Amniotic stem cell (primary cell): ENCODE measurements at regions not wholly inside any gene's neighbourhood (a gene's known extent, or its start where the extent isn't known, plus 50 kb on each side); places are given as distances from the start of the nearest gene placed in this dataset.
A peak's percentile ranks its signal among the peaks of the same experiment; 100 is the strongest.
"Not testable (repeated sequence)": the region's sequence is repeated elsewhere in the genome, so short reads cannot be mapped to it uniquely, and the experiment has no call there.

ENCODE experiments used
- DNase-seq: peaks from one replicate; lab custom pipeline; 2025; lab: John Stamatoyannopoulos, UW

DNA sequence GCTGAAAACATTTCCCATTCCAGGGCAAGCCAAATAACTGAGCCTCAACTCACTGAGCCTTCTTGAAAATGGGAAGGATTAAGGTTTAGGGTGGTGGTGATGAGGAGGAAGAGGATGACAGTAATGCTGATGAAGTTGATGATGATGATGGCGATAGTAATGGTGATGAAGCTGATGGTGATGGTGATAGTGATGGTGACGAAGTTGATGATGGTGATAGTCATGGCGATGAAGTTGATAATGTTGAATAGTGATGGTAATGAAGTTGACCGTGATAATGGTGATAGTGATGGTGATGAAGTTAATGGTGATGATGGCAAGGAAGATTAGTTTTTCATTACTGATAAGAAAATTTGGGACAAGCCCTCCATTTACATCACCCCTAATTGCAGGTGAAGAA, 285.8 kb upstream of the DYNLRB2 start:
- no peak for DNase-seq

DNA sequence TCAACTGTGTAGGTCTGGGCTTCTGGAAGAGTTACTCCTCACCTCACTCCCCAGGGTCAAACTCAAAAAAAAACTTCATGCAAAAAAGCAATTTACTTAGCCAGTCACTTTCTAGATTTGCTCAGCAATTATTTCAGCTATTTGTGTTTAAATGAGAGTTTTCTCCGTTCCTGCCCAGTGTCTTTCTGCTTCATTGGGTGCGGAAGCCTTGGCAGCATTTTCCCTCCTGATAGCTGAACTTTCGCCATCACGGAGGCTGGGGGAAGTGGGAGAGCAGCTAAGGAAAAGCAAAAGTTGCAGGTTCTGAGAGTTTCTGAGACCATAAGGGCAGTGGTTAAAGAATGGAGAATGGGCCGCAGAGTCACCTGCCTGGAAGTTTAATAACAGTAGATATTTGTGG, 287.1 kb upstream of the DYNLRB2 start:
- no peak for DNase-seq

DNA sequence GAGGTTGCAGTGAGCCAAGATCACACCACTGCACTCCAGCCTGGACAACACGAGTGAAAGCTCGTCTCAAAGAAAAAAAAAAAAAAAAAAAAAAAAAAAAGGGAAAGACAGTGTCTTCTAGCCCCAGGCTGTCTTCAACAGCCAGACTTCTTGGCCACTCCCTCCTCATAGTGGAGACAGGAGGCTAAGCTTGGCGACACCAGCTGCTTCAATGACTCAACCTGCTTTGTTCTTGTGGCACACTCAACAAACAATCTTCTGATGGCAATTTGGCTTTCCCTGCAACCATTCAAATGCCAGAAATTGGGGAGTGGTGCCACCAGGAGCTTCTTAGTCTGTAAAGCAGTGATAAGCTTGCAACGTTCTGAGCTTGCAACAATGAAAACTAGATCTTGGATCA, 290.4 kb upstream of the DYNLRB2 start:
- DNase-seq, result no peak

DNA sequence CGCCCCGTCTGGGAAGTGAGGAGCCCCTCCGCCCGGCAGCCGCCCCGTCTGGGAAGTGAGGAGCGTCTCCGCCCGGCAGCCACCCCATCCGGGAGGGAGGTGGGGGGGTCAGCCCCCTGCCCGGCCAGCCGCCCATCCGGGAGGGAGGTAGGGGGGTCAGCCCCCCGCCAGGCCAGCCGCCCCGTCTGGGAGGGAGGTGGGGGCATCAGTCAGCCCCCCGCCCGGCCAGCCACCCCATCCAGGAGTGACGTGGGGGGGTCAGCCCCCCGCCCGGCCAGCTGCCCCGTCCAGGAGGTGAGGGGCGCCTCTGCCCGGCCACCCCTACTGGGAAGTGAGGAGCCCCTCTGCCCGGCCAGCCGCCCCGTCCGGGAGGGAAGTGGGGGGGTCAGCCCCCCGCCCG, 297.5 kb upstream of the DYNLRB2 start:
- not testable (repeated sequence) for DNase-seq

DNA sequence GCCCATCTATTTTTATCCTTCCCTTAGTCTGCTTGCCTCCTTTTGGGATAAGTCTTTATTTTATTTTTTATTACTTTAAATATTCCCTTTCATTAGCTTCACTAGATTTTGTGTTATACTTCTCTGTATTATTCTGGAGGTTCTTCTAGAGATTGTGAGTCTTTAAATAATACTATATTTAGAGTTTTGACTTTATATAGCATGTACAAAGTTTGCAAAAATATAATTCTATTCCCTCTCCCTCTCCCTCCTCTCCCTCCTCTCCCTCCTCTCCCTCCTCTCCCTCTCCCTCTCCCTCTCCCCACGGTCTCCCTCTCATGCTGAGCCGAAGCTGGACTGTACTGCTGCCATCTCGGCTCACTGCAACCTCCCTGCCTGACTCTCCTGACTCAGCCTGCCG, 298.5 kb upstream of the DYNLRB2 start:
- not testable (repeated sequence) for DNase-seq

DNA sequence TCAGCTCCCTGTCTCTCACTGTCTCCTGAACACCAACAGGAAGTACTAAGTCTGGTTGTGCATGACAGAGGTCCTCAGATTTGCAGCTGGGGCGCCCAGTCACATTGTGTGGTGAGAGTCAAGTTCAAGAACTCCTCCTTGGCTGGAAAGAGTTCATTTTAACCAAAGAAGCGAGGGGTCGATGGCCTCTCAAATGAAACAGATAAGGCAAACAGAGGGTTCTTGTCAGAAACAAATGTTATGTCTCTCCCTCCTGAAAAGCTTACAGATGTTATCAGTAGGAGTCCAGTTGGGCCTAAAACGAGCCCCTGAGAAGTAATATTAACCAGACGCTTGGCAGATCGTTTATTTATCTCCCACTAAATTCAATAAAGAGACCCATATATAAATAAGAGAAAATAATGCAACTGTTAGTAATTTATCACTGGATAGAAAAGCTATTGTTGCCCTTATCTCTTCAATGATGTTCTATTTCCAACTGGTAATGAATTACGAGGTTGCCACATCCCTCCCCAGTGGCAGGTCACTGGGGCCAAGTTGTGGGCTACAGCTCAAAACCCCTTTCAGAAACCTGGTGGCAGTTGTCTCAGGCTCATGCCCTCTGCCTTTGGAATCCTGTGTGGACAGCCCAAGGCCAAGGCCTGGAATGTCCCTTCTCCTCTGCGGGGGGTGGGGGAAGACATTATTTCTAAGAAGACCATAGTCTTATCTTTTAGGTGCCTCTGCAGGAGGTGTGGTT, 307.5 kb upstream of the DYNLRB2 start:
- no peak for DNase-seq

DNA sequence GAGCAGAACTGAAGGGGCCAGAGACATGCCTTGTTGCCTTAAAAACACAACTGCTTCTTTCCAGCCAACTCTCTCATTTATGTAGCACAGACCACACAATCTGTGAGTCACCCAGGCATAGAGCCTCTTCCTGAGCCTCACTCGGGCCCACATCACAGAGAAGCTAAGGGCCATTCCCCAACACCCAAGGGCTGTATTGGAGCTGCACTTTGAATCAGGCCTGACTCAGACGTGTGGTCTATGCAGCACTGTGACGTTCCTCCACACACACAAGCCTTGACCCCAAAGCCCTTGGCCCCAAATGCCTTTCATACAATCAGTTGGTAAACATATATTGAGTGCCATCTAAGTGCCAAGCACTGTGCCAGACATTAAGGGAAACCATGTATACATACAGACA, 308.9 kb upstream of the DYNLRB2 start:
- no peak for DNase-seq

DNA sequence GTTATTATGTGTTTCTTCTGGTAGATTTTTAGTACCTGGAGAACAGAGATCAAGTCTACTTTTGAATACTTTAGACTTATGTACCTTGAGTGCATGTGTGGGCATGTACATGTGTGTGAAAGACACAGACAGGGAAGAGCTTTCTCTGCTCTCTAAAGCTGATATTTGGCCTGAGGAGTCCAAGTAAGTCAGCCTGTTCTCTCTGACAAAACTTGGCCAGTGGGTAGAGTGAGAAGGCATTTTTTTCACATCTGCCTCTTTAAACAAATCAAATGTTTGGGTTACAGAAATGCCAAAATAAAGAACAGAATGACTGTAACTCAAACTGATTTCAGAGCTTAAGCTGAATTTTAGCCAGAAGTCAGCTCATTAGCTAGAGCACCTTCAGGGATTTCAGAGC, 309.7 kb upstream of the DYNLRB2 start:
- no peak for DNase-seq

DNA sequence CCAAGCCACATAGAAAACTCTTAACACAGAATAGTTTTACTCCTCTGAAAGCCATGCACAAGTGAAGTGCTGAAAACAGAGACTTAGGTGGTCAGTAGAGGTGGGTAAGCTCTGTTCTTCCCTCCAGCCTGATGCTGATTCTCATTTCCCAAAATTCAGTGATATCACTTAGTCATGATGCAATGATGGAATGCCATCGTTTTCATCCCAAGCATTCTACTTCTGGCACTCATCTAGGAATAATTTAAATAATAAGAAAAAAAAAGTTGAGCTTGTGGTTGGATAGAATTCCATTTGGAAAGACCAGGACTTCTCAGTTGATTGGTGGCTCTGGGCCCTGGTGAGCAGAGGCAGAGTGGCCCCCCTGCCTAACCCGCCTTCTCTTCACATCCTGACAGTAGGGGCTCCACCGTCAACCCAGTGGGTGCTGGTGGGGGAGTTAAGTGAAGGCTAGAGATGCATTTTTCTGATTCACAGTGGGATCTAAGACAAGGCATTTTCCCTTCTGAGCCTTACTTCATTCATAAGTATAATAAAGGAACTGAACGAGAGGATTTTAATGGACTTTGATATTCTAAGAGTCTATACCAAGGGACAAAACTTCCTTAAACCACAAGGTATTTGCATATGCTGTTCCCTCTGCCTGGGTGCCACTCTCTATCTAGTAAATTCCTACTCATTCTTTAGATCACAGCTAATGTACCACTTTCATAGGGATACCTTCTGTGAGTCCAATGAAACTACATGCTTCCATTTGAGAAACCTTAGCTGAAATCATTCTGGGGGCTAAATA, 310.3 kb upstream of the DYNLRB2 start:
- DNase-seq, result no peak

DNA sequence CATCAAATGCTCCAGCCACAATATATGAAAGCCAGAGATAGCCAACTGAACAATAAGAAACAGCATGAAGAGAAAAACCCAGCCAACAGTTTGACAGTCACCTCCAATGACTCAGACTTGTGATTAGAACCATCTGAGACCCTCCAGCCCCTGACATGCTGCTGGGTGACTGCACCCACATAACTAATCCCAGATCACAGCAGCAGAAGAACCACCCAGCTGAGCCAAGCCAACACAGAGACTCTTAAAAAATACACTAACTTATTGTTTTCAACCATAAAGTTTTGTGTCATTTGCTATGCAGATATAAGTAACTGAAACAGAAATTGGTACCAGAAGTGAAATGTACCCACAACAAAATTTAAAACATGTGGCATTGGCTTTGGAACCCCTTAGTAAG, 314.3 kb upstream of the DYNLRB2 start:
- no peak for DNase-seq

DNA sequence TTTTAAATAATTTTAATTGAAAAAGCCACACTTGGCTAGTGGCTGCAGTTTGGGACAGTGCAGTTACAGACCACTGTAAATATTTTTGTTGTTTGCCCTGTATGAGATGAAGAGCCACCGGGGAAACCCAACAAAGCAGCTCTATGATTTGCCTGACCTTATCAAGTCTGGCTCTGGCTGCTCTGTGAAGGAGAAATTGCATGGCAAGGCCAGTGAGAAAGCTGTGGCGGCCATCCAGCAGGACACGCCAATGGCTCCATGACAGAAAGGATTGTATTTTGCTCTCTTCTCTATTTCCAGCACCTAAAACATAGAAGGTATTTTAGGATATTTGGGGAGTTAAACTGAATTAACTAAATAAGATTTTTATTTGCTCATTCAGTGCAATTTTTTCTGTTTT, 330.0 kb upstream of the DYNLRB2 start:
- no peak for DNase-seq

DNA sequence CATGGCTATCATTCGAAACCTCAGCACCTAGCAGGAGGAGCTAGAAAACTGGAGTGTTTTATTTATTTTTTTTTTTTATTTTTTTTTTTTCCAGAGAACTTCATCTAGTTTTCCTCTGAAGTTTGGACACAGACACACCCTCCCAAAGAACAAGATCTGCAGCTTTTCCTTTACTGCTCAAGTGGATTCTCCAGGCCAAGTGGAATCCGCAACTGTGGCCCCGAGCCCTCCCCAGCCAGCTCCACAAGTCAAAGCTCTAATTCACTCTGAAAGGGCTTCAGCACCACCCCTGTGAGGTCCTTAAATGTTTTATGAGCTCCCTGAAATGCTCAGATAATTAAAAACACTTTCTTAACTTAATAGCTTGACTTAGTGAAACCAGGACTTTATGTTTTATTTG, 332.1 kb upstream of the DYNLRB2 start:
- no peak for DNase-seq

DNA sequence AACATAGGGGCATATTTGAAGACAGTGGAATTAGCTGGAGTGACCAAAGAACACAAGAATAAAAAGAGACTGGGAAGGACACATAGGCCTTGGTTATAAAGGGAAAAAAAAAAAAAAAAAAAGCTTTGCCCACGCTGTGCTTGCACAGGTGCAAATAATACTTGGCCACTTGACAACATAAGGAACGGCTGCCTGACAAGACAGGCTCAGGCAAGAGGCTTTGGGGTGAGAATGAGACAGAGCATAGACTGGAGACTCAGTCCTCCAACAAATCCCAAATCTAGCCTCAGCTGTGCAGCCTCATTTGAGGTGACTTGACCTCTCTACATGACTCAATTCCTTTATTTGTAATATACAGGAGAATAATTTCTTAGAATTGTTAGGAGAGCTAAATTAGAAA, 332.8 kb upstream of the DYNLRB2 start:
- no peak for DNase-seq

DNA sequence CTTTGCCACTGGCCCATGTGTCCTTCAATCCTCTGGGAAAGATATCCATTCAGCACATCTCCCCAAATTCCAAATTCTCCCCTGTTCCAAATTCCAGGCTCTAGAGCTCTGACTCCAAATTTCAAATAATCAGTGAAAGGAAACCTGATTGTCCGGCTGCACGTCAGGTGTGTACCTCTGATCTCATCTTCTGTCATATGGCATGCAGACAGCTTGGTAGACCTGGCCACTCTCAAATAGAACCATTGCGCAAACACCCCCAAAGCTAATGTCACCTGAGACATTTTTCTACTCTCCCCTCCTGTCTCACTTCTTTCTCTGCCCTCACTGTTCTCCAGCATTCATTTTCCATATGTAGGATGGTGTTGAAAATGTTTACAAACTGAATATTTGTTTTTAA, 337.0 kb upstream of the DYNLRB2 start:
- no peak for DNase-seq

DNA sequence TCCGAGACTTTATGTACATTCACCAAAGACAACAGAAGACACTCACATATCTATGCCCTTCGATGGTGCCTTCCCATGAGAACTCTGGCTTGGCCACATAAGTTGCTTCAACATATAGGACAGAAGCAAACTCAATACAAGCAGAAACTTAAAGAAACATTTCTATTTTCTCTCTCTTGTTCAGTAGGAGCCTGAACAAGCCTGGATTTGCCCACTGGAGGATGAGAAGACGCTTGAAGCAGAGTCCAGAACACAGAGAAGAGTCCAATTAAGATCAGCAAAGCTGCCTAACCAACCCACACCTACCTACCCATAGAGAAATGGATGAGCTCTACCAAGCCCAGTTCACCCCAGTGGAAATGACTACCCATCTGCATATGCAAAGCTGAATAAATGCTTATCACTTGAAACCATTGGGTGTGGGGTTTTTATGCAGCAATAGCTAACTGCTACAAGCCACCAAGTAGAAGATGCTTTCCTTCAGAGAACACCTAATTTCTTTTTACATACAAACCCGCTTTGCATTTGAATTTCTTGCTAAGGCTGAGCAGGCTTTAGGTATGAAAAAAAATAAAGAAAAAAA, 337.9 kb upstream of the DYNLRB2 start:
- DNase-seq, result no peak

DNA sequence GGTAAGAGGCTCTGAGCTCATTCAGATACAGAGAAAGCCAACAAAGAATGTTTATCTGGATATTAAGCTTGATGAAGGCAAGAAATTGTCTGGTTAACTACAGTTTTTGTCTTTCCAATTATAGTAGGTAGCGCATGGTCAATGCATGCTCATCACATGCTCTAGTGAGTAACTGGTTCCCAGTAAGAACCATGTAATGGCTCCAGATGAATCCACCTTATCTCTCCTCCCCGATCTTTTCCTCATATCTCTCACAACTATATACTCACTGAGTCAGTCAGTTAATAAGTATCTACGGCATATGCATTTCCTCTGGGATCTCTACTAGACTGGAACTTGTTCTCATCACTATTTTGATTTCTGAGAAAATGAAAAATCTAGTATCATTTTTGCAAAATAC, 340.7 kb upstream of the DYNLRB2 start:
- DNase-seq, result no peak

DNA sequence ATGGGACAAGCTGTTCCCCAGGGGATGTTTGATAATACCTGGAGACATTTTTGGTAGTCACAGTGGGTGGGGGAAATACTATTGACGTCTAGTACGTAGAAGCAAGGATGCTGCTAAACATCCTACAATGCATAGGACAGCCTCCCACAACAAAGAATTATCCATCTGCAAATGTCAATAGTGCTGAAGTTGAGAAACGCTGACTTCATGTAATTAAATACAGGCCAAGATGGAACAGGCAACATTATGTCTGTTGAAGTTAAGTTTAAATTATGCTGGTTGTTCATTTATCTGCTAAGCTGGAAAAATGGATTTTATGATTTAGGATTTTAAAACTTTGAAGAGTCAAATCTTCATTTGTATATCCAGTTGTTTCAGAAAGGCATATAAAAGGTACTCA, 341.2 kb upstream of the DYNLRB2 start:
- no peak for DNase-seq

DNA sequence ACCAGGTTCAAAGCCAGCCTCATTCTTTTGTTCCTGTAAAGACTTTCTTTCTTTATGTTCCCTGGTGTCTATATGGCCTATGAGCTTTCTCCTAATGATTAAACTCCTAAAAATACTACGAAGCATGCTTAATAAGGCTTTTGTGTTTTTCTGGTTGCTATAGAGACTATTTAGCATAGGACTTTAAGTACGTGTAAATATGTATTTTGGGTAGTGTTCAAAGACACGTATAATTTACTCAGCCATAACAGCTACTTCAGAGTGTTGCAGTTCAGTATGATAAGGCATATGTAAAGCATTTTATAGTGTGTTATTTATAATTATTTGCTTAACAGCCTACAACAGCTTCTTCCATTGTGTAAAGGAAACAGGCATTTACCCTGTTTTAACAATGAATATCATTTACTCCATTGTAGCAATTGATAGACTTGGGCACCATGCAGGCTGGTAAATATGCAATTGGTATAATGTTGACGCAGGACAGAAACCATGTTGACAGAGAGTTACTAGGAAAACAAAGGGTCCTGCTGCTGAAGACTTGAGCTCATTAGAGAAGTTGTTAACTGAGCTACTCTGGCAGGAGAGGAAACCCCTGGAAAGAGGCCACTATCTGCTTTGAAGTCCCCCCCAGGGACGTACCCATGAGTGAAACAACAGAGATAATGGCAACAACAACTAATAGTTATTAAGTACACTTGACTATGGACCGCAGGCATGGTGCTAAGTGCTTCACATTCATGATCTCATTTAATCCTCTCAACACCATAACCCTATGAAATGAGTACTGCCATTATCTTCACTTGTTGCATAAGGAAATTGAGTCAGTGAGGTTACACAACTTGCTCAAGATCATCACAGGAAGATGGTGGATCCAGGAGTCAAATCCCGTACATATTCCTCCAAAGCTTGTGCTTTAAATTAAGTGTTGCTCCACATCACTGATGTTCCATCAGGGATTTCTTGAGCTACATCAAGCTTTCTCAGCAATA, 342.2 kb upstream of the DYNLRB2 start:
- no peak for DNase-seq

DNA sequence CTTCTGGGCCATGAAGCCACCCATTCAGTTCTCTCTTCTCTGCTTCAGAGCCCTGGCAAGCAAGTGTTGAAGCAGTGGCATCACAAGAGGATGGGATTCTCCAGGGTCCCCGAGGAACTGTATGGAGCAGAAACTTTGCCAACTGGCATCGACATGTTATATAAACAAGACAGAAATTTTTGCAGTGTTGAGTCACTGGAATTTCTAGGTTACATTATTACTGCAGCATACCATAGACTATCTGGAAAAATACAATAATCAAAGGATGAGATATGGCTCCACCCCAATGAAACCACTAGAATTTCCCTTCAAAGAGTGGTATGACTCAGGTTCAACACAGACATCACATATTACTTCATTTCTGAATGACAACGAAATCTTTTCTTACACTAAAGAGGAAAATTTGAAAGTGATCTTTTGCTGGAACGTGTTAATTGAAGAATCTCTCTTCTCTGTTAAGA, 343.0 kb upstream of the DYNLRB2 start:
- DNase-seq, result peak; percentile 58

DNA sequence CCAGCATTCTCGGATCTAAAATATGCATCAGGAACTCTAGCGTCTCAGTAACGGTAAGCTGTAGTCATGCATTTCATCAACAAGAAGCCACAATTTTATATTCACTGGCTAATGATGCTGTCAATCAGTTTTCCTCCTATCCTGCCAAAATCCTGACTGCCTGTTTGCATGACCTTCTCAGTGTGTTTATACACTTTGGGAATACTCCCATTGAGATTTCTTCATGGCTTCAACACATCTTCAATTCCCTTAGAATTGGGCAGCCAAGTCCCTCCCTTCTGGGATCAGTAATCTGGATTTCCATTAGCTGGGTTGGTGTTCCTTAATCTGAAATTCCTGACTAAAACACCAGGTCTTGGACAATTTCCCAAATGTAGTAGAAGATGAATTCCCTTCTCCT, 348.9 kb upstream of the DYNLRB2 start:
- no peak for DNase-seq

DNA sequence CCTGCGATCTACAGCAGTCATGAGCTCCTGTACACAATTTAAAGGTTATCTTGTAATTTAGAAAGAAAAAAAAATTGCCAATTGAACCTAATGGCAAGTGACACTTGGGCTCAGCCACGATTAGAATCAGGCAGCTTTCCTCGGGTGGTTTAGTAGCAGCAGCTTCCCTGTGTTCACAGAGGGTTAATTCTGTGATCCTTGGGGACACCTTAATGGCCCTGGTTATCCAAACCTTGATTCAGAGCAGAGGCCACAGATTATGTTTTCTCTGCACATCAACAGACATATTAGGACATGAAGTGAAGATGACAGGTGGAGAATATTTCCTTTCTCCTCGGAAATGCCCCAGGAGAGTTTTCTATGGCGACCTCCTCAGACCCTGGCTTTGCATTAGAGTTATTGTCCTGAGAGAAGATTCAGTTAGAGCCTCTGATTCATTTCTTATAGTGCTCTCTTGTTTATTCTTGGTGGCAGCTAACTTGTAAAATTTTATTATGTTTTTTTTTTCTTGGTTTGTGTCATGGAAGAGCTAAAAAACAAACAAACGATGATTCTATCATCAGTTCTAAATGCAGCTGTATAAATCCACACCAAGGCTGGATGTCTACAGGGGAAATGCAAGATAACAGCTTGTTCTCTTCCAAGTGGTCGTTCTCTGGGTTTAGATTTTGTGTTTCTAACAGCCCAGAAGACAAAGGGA, 351.2 kb upstream of the DYNLRB2 start:
- DNase-seq, result no peak
